ENCODE measurements at regions not wholly inside any gene's neighbourhood (a gene's known extent, or its start where the extent isn't known, plus 50 kb on each side); places are given as distances from the start of the nearest gene placed in this dataset.
"Not testable (repeated sequence)": the region's sequence is repeated elsewhere in the genome, so short reads cannot be mapped to it uniquely, and the experiment has no call there.

DNA sequence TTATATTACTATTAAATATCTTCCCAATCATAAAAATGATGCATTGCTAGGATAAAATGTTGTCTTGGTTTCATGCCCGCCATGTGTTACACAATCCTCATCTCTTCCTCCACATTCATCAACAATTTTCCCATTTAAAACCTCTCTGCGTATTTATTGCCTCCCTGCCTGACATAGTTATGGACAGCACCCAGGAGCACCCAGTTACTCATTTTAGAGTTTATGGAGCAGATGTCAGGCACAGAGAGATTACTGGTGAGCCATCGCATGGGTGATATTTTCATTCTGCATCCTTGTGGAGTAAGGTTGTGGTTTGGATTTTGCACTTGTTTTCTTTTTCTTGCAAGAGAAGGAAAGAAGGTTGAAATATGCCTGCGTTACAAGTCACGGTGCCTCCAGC is 116.7 kb upstream of the NPAS2 start:
- no peak for DNase-seq (ENCODE audit: low read depth)

DNA sequence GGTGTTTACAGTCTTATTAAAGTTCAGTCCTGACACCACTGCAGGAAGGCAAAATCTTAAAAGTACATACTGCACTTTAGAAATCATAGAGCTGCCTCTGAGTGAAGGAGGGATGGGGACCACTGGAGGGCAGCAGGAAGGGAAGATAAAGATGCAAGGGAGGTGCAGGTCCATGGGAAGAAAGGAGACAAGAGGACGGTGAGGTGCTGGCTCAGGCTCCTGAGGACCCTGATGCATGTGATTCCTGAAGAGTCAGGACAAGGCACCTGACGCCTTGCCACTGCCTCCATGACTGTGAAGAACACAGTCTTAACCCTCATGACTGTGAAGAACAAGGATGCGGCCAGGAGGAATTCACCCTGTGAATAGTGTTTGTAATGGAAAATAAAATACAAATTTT is 116.2 kb upstream of the NPAS2 start:
- no peak for DNase-seq (ENCODE audit: low read depth)

DNA sequence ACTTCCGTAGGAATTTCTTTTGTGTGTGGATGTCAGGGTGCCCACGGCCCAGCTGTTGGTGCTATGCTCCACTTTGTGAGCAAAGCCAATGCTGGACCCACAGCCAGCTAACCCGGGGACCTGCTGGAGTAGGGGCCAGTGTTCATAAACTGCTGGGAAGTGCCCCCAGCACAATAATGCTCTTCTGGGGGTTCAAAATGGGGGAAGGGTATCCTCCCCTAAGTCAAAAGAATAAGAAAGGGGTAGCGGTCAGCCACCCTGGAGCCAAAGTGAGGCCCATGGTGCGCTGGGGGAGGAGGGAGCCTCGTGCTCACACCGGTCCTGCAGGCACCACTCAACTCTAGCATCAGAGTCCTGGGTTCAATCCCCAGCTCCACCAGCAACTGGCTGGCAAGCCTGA is 115.8 kb upstream of the NPAS2 start:
- no peak for DNase-seq (ENCODE audit: low read depth)

- DNase-seq (ENCODE audit: low read depth) = no peak
Measured at GRCh38 chr2:100704711-100705110, 115.2 kb upstream of the NPAS2 start.

GRCh38 chr2:100707016-100707947 is 112.7 kb upstream of the NPAS2 start:
- DNase-seq (ENCODE audit: low read depth) = no peak

DNA sequence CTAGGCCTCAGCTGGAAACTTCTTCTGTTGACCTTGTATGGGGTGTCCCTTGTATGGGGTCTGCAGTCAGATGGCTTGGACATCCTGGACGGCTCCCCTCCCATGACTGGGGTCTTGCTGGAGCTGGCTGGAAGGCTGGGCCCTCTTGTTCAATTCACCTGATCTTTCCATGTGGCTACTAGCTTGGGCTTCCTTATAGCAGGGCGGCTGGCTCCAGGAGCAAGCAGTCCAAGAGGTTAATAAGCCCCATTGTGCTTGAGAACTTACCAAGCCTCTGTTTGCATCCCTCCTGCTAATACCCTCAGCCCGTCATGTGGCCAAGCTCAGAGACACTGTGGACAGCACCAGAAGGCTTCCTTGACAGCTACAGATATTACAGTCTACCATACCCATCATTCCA is 111.6 kb upstream of the NPAS2 start:
- DNase-seq (ENCODE audit: low read depth) = no peak

DNA sequence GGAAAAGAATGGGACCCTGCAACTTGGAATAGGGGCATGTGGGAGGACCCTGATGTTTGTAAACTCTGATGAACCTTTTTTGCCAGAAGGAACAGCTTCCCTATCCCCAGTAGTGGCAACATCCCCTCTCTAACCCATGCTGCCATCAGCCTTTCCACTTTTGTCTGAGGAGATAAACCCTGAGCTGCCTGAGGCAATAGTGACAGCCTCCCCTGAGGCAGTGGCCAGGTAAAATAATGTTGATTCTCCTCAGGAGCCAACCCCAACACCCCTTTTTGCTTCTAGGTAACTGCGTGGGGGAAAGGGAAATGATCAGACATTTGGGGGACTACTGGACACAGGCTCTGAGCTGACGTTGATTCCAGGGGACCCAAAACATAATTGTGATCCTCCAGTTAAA is 106.8 kb upstream of the NPAS2 start:
- no peak for DNase-seq (ENCODE audit: low read depth)

GRCh38 chr2:100714396-100715010 is 105.4 kb upstream of the NPAS2 start:
- not testable (repeated sequence) for DNase-seq (ENCODE audit: low read depth)

GRCh38 chr2:100715861-100716260 is 104.1 kb upstream of the NPAS2 start:
- not testable (repeated sequence) for DNase-seq (ENCODE audit: low read depth)

DNA sequence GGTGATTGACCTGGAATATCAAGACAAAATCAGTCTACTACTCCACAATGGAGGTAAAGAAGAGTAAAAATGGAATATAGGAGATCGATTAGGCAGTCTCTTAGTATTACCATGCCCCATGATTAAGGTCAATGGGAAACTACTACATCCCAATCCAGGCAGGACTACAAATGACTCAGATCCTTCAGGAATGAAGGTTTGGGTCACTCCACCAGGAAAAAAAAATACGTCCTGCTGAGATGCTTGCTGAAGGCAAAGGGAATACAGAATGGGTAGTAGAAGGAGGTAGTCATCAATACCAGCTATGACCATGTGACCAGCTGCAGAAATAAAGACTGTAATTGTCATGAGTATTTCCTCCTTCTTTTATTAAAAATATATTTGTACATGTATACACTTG is 103.4 kb upstream of the NPAS2 start:
- no peak for DNase-seq (ENCODE audit: low read depth)

- no peak for DNase-seq (ENCODE audit: low read depth)
Measured at GRCh38 chr2:100718065-100718629, 101.8 kb upstream of the NPAS2 start.

GRCh38 chr2:100720445-100720844 is 99.5 kb upstream of the NPAS2 start:
- DNase-seq (ENCODE audit: low read depth) = no peak

- DNase-seq (ENCODE audit: low read depth) = no peak
Measured at GRCh38 chr2:100721693-100722092, 98.2 kb upstream of the NPAS2 start.

GRCh38 chr2:100722125-100722524 is 97.8 kb upstream of the NPAS2 start:
- DNase-seq (ENCODE audit: low read depth) = no peak

GRCh38 chr2:100726866-100727265 is 93.1 kb upstream of the NPAS2 start:
- DNase-seq (ENCODE audit: low read depth) = no peak

- DNase-seq (ENCODE audit: low read depth) = peak; percentile 14
Measured at GRCh38 chr2:100730290-100730868, 89.6 kb upstream of the NPAS2 start.

GRCh38 chr2:100731535-100731981 is 88.4 kb upstream of the NPAS2 start:
- no peak for DNase-seq (ENCODE audit: low read depth)

DNA sequence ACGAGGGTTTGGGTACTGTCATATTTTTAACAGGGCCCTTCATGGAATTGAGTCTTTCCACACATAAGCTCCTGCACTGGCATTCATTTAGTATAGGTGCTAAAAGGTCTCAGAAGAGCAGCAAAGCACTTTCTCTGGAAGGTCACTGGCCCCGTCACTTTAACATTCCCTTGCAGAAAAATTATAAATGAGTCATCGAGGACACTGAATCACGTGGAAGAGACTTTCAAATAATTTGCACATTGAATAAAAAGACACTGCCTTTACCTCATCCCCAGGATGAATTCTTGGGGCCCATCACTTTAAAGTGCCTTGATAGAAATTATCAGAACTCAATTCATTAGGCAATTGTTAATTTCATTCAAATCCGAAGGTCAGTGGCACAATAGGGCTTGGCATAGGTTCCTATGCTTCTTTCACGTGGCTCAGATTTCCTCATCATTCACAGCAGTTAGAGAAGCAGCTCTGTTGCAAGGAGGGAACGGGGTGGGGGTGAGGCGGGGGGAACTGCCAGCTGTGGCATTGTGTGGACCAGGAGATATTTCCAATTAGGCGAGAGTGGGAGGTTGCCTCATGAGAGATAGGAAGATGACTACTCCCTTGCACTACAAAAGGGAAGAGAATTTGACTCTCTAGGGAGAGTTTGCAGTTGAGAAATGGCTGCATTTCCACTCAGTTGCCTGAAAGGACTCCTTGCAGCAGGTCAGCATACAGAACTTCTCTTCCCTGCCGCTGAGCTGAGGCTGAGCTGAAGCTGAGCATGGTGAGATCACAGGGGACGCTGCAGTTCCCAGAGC is 86.3 kb upstream of the NPAS2 start:
- no peak for DNase-seq (ENCODE audit: low read depth)

GRCh38 chr2:100736121-100736915 is 83.6 kb upstream of the NPAS2 start:
- DNase-seq (ENCODE audit: low read depth) = no peak

DNA sequence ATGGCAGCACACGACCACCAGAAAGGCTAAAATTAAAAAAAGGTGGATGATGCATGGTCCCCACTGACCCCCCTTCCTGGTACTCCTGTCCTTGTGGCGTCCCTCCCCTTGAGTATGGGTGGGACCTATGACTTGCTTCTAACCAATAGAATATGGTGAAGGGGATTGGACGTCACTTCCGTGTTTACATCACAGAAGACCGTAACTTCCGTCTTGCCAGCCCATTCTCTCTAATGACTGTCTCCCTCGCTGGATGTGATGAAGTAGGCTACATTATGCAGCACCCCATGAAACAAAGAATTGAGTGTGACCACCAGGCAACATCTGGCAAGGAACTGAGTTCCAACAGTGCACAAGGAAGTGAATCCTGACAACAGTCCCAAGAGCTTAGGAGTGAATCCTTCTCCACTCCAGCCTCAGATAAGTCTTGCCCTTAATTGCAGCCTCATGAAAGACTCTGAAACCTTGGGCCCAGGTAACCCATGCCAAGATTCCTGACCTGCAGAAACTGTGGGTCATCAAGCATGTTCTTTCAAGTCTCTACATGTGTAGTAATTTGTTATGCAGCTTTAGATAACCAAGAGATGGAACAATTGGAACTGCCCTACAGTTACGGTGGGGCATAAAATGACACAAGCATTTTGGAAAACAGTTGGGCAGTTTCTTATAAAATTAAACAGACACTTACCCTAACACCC is 80.1 kb upstream of the NPAS2 start:
- DNase-seq (ENCODE audit: low read depth) = no peak

Measured in stimulated activated CD4-positive, alpha-beta T cell treated with anti-CD3 and anti-CD28 coated beads, Interleukin-2, amount 100 ng/mL, for 4 hours (primary cell).